ENCODE measurements at regions not wholly inside any gene's neighbourhood (a gene's known extent, or its start where the extent isn't known, plus 50 kb on each side); places are given as distances from the start of the nearest gene placed in this dataset.

DNA sequence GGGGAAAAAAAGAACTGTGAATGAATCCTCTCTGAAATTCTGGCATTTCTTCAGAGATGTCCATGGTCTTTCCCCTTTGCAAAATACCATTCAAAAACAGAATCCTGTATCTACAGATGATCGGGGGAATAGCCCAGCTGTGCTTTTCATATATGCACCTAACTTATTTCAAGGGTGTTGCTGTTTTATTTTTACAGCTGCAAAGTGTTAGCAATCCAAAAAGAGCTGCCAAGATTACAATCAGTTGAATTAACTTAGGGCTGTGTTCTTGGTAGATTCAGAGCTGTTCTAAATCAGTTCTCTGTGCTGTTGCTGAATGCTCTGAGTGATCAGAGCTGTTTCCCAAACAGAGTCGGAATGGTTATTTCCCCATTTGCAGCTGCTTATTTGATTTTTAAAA lies 175.7 kb upstream of the SEMA6D start:
- H3K27me3 Mint-ChIP-seq: no peaks in the 10 kb centered on the region
- DNase-seq (ENCODE audit: low spot score, unreplicated experiment): no peak
- no peak overlapping the region for H3K4me3 Mint-ChIP-seq (ENCODE audit: low read depth)
- TF ChIP-seq, protein P1, sequence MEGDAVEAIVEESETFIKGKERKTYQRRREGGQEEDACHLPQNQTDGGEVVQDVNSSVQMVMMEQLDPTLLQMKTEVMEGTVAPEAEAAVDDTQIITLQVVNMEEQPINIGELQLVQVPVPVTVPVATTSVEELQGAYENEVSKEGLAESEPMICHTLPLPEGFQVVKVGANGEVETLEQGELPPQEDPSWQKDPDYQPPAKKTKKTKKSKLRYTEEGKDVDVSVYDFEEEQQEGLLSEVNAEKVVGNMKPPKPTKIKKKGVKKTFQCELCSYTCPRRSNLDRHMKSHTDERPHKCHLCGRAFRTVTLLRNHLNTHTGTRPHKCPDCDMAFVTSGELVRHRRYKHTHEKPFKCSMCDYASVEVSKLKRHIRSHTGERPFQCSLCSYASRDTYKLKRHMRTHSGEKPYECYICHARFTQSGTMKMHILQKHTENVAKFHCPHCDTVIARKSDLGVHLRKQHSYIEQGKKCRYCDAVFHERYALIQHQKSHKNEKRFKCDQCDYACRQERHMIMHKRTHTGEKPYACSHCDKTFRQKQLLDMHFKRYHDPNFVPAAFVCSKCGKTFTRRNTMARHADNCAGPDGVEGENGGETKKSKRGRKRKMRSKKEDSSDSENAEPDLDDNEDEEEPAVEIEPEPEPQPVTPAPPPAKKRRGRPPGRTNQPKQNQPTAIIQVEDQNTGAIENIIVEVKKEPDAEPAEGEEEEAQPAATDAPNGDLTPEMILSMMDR (IDR thresholded peaks at IDR 0.05; ENCODE audit: unreplicated experiment): no peak
- H3K9me3 Mint-ChIP-seq (ENCODE audit: low read depth): no peaks in the 10 kb centered on the region
- H3K27ac Mint-ChIP-seq: no peak overlapping the region
- no peaks in the 10 kb centered on the region for H3K4me1 Mint-ChIP-seq (ENCODE audit: low read depth)
- no peaks in the 10 kb centered on the region for H3K36me3 Mint-ChIP-seq (ENCODE audit: insufficient read depth)

DNA sequence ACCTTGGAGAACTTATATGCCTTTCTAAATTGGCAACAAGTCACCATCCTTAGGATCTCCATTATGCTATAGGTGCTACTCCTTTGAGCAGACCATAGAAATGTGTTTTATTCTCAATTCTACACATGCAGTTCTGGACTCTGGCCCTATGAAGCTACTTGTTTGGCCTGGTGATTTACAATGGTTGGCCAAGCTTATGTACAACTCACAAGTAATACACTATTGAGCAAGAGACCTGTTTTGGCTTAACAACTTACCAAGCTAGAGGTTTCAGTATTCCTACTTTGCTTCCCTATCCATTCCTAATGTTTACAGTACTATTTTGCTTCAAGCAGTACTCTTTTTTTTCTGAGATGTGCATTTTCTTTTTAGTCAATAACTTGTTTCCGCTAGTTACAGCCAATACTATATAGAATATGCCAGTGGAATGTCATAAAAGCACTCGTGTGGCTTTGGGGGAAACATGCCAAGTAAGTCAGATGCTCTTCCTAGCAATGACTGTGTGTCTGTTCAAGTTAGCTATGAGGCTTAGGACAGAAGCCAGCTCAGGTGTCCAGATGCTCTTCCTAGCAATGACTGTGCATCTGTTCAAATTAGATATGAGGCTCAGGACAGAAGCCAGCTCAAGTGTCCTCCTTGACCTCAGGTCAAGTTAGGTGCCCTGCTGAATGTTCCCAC lies 174.9 kb upstream of the SEMA6D start:
- DNase-seq (ENCODE audit: low spot score, unreplicated experiment): no peak
- Mint-ChIP-seq H3K36me3 (ENCODE audit: insufficient read depth) (no peaks in the 10 kb centered on the region), H3K4me1 (ENCODE audit: low read depth) (no peaks in the 10 kb centered on the region), H3K9me3 (ENCODE audit: low read depth) (no peaks in the 10 kb centered on the region), H3K27me3 (no peaks in the 10 kb centered on the region), H3K4me3 (ENCODE audit: low read depth) (no peak overlapping the region), H3K27ac (no peak overlapping the region)
- TF ChIP-seq, protein P1 (IDR thresholded peaks at IDR 0.05; ENCODE audit: unreplicated experiment): no peak

DNA sequence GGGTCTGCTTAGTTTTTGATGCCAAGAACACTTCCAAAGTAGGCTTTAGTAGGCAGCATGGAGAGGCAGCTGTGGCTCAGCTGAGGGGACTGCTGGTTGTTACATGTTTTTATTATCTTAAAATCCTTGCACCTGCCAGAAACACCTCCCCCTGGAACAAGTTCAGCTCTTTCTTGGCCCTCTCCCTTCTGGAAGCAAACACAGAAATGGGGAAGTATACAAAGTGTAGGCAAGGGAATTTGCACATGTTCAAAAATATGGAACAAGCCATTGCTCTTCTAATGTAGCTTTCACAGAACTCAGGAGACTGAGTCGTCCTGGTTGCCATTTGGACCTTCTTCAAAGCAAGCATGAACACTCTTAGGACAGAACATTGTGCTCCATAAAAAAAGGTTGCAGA lies 169.1 kb upstream of the SEMA6D start:
- H3K9me3 Mint-ChIP-seq (ENCODE audit: low read depth): no peaks in the 10 kb centered on the region
- H3K36me3 Mint-ChIP-seq (ENCODE audit: insufficient read depth): no peaks in the 10 kb centered on the region
- TF ChIP-seq, protein P1 (IDR thresholded peaks at IDR 0.05; ENCODE audit: unreplicated experiment): no peak
- H3K4me3 Mint-ChIP-seq (ENCODE audit: low read depth): no peak overlapping the region
- H3K27me3 Mint-ChIP-seq: no peaks in the 10 kb centered on the region
- DNase-seq (ENCODE audit: low spot score, unreplicated experiment): no peak
- no peaks in the 10 kb centered on the region for H3K4me1 Mint-ChIP-seq (ENCODE audit: low read depth)
- no peak overlapping the region for H3K27ac Mint-ChIP-seq

DNA sequence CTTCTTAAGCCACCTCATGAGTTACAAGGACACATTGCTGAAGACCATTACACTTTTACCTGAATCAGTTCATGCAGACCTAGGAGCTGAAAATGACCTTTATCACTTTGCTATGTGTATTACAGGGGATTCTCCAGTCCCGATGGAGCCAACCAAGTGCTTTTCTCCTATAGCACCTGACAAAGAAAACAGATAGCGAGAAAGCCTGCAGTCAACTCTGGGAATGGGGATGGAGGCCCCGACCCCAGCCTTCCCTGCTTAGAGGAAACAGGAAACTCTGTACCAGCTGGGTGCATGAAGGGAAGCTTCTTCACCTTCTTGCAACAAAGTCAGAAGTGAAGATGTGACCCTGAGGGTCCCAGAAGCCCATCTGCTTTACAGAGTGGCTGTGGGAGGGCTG lies 168.3 kb upstream of the SEMA6D start:
- no peak overlapping the region for H3K4me3 Mint-ChIP-seq (ENCODE audit: low read depth)
- H3K36me3 Mint-ChIP-seq (ENCODE audit: insufficient read depth): no peaks in the 10 kb centered on the region
- H3K27ac Mint-ChIP-seq: no peak overlapping the region
- H3K4me1 Mint-ChIP-seq (ENCODE audit: low read depth): no peaks in the 10 kb centered on the region
- no peak for DNase-seq (ENCODE audit: low spot score, unreplicated experiment)
- no peaks in the 10 kb centered on the region for H3K9me3 Mint-ChIP-seq (ENCODE audit: low read depth)
- no peaks in the 10 kb centered on the region for H3K27me3 Mint-ChIP-seq
- TF ChIP-seq, protein P1 (IDR thresholded peaks at IDR 0.05; ENCODE audit: unreplicated experiment): no peak

DNA sequence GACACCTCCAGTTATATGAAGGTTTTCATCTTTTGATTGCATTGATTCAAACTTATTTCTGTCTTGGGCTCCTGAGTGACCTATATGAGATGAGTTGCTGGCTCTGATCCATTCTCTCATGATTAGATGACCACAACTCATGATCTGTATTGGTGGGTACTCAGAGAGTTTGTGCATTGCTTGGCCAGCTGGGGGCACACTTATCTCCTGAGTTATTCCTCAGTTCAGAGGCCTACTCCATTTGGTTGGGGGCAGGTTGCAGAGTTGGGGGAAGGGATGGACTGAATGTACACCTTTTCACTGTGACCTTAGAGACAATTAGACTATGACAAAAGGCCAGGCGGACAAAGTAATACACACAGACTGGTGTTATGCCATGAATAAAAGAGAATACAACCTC lies 166.2 kb upstream of the SEMA6D start:
- H3K36me3 Mint-ChIP-seq (ENCODE audit: insufficient read depth): no peaks in the 10 kb centered on the region
- no peak overlapping the region for H3K27ac Mint-ChIP-seq
- H3K9me3 Mint-ChIP-seq (ENCODE audit: low read depth): no peaks in the 10 kb centered on the region
- no peak overlapping the region for H3K4me3 Mint-ChIP-seq (ENCODE audit: low read depth)
- TF ChIP-seq, protein P1 (IDR thresholded peaks at IDR 0.05; ENCODE audit: unreplicated experiment): no peak
- H3K4me1 Mint-ChIP-seq (ENCODE audit: low read depth): no peaks in the 10 kb centered on the region
- H3K27me3 Mint-ChIP-seq: no peaks in the 10 kb centered on the region
- DNase-seq (ENCODE audit: low spot score, unreplicated experiment): no peak

All from progenitor cell of endocrine pancreas (in vitro differentiated cells).